ENCODE measurements at regions not wholly inside any gene's neighbourhood (a gene's known extent, or its start where the extent isn't known, plus 50 kb on each side); places are given as distances from the start of the nearest gene placed in this dataset.
"Not testable (repeated sequence)": the region's sequence is repeated elsewhere in the genome, so short reads cannot be mapped to it uniquely, and the experiment has no call there.

- TF ChIP-seq SUZ12 (IDR thresholded peaks at IDR 0.05; ENCODE audit: extremely low read depth, insufficient read depth, insufficient read length); ZNF274 (IDR thresholded peaks at IDR 0.05; ENCODE audit: low read depth, low read length); YY1 (IDR thresholded peaks at IDR 0.05; ENCODE audit: insufficient read depth, insufficient read length): not testable (repeated sequence)
Observed at GRCh38 chr4:22621970-22622369, 70.8 kb upstream of the GBA3 start.

Measured in NT2/D1 (cell line).